Lower leg skin (tissue), 3 donors: ENCODE measurements at regions not wholly inside any gene's neighbourhood (a gene's known extent, or its start where the extent isn't known, plus 50 kb on each side); places are given as distances from the start of the nearest gene placed in this dataset.

Experiments used
- CTCF ChIP-seq, 3 donors: fragments of 450-650 bp; IDR thresholded peaks; one replicate each; pipeline ENCODE4 v1.5.1; 2016; ENCODE audit warnings: antibody characterized with exemption in 3 of 3, mild to moderate bottlenecking in 3 of 3, moderate library complexity in 2 of 3
- POLR2A ChIP-seq, 2 donors: fragments of 450-650 bp; IDR thresholded peaks; one replicate each; pipeline ENCODE4 v1.6.1; 2016 to 2017; ENCODE audit warnings: antibody characterized with exemption in 2 of 2, mild to moderate bottlenecking in 1 of 2, moderate library complexity in 1 of 2

- TF ChIP-seq CTCF (IDR thresholded peaks at IDR 0.05) (no peak), POLR2A (IDR thresholded peaks at IDR 0.05) (no peak)
These were observed 400.4 kb upstream of the PTCHD4 start for GRCh38 chr6:48511378-48511777.
